ENCODE measurements at regions not wholly inside any gene's neighbourhood (a gene's known extent, or its start where the extent isn't known, plus 50 kb on each side); places are given as distances from the start of the nearest gene placed in this dataset.

DNA sequence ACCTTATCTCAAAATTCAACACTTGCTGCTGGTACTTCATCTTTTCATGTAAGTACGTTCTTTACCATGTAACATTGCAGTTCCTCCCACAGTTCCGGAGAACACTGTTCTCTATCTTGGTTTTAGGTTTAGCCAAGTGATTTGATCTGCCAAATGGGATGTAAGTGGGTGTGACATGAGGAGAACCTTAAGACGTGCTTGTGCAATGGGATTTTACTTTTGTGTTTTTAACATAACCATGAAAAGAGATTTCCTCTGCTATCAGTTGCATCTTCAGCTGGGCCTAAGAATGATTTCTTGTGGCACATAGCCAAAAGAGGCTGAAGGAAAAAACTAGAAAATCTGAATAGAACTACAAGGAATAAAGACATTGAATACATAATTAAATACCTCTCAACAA is 894.5 kb upstream of the ALCAM start:
- H3K36me3 ChIP-seq (ENCODE audit: control insufficient read depth in 2 of 2, extremely low read depth in 1 of 2, insufficient read depth in 2 of 2, low read length in 2 of 2): no peaks in the 10 kb centered on the region
- H3K9me3 ChIP-seq (ENCODE audit: control insufficient read depth, low read depth, low read length): no peaks in the 10 kb centered on the region
- no peaks in the 10 kb centered on the region for H4K20me1 ChIP-seq (ENCODE audit: control insufficient read depth, extremely low read depth, insufficient read depth, low read length)
- no peaks in the 10 kb centered on the region for H3K27me3 ChIP-seq (ENCODE audit: control insufficient read depth, extremely low read depth, insufficient read depth, low read length)
- no peak overlapping the region for H3K4me2 ChIP-seq (ENCODE audit: control insufficient read depth, extremely low read depth, insufficient read depth, low read depth, low read length)
- H3K4me3 ChIP-seq (ENCODE audit: control insufficient read depth in 2 of 3, extremely low read depth in 1 of 3, insufficient read depth in 2 of 3, low read depth in 1 of 3, low read length in 3 of 3): no peak overlapping the region
- no peak overlapping the region for H2AFZ ChIP-seq (ENCODE audit: control insufficient read depth, low read length)
- TF ChIP-seq, protein P1, sequence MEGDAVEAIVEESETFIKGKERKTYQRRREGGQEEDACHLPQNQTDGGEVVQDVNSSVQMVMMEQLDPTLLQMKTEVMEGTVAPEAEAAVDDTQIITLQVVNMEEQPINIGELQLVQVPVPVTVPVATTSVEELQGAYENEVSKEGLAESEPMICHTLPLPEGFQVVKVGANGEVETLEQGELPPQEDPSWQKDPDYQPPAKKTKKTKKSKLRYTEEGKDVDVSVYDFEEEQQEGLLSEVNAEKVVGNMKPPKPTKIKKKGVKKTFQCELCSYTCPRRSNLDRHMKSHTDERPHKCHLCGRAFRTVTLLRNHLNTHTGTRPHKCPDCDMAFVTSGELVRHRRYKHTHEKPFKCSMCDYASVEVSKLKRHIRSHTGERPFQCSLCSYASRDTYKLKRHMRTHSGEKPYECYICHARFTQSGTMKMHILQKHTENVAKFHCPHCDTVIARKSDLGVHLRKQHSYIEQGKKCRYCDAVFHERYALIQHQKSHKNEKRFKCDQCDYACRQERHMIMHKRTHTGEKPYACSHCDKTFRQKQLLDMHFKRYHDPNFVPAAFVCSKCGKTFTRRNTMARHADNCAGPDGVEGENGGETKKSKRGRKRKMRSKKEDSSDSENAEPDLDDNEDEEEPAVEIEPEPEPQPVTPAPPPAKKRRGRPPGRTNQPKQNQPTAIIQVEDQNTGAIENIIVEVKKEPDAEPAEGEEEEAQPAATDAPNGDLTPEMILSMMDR (optimal IDR thresholded peaks at IDR 0.05 in 1 of 3, IDR thresholded peaks at IDR 0.05 in 1 of 3, conservative IDR thresholded peaks at IDR 0.05 in 1 of 3; ENCODE audit: extremely low read depth in 1 of 3, insufficient read depth in 2 of 3, low read length in 3 of 3): no peak
- no peak for TF ChIP-seq EZH2 (IDR thresholded peaks at IDR 0.05; ENCODE audit: low read length)
- FAIRE-seq (no peak), DNase-seq (ENCODE audit: low read depth, low spot score) (no peak)
- dilution Hi-C loops (cut with MboI; ENCODE audit: extremely low pct_ligation_motif_present, low sequenced_read_pairs): no loop called here
- H3K27ac ChIP-seq (ENCODE audit: control insufficient read depth, insufficient read depth, low read length): no peak overlapping the region
- no peaks in the 10 kb centered on the region for H3K9me1 ChIP-seq (ENCODE audit: control insufficient read depth, extremely low read depth, insufficient read depth, low read length)
- no peaks in the 10 kb centered on the region for H3K79me2 ChIP-seq (ENCODE audit: control insufficient read depth, insufficient read depth, low read length)
- no peaks in the 10 kb centered on the region for H3K4me1 ChIP-seq (ENCODE audit: control insufficient read depth, extremely low read depth, insufficient read depth, low read length)
- no peak overlapping the region for H3K9ac ChIP-seq (ENCODE audit: control insufficient read depth, extremely low read depth, insufficient read depth, low read length)

DNA sequence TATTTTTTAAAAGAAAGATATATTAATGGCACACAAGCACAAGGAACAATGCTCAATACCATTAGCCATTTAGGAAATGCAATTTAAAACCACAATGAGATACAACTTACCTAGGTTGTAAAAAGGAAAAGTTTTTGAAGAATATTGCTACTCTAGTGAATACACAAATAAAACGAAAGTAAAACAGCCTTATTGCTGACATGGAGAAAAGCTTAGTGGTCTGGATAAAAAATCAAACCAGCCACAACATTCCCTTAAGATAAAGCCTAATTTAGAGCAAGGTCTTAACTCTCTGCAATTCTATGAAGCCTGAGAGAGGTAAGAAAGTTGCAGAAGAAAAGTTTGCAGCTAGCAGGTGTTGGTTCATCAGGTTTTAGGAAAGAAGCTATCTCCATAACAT is 892.7 kb upstream of the ALCAM start:
- no peak for DNase-seq (ENCODE audit: low read depth, low spot score)
- Histone ChIP-seq H3K27ac (ENCODE audit: control insufficient read depth, insufficient read depth, low read length) (no peak overlapping the region), H3K4me3 (ENCODE audit: control insufficient read depth in 2 of 3, extremely low read depth in 1 of 3, insufficient read depth in 2 of 3, low read depth in 1 of 3, low read length in 3 of 3) (no peak overlapping the region), H3K4me2 (ENCODE audit: control insufficient read depth, extremely low read depth, insufficient read depth, low read depth, low read length) (no peak overlapping the region), H2AFZ (ENCODE audit: control insufficient read depth, low read length) (no peak overlapping the region), H3K36me3 (ENCODE audit: control insufficient read depth in 2 of 2, extremely low read depth in 1 of 2, insufficient read depth in 2 of 2, low read length in 2 of 2) (no peaks in the 10 kb centered on the region), H3K9me1 (ENCODE audit: control insufficient read depth, extremely low read depth, insufficient read depth, low read length) (no peaks in the 10 kb centered on the region), H3K27me3 (ENCODE audit: control insufficient read depth, extremely low read depth, insufficient read depth, low read length) (no peaks in the 10 kb centered on the region), H4K20me1 (ENCODE audit: control insufficient read depth, extremely low read depth, insufficient read depth, low read length) (no peaks in the 10 kb centered on the region), H3K79me2 (ENCODE audit: control insufficient read depth, insufficient read depth, low read length) (no peaks in the 10 kb centered on the region), H3K4me1 (ENCODE audit: control insufficient read depth, extremely low read depth, insufficient read depth, low read length) (no peaks in the 10 kb centered on the region), H3K9me3 (ENCODE audit: control insufficient read depth, low read depth, low read length) (no peaks in the 10 kb centered on the region), H3K9ac (ENCODE audit: control insufficient read depth, extremely low read depth, insufficient read depth, low read length) (no peak overlapping the region)
- dilution Hi-C loops (cut with MboI; ENCODE audit: extremely low pct_ligation_motif_present, low sequenced_read_pairs): no loop called here
- FAIRE-seq: no peak
- TF ChIP-seq, protein P1 (optimal IDR thresholded peaks at IDR 0.05 in 1 of 3, IDR thresholded peaks at IDR 0.05 in 1 of 3, conservative IDR thresholded peaks at IDR 0.05 in 1 of 3; ENCODE audit: extremely low read depth in 1 of 3, insufficient read depth in 2 of 3, low read length in 3 of 3): no peak
- no peak for TF ChIP-seq EZH2 (IDR thresholded peaks at IDR 0.05; ENCODE audit: low read length)
